ENCODE measurements at regions not wholly inside any gene's neighbourhood (a gene's known extent, or its start where the extent isn't known, plus 50 kb on each side); places are given as distances from the start of the nearest gene placed in this dataset.
"Not testable (repeated sequence)": the region's sequence is repeated elsewhere in the genome, so short reads cannot be mapped to it uniquely, and the experiment has no call there.

- no peaks in the 10 kb centered on the region for H3K4me1 Mint-ChIP-seq
- H3K36me3 Mint-ChIP-seq = no peaks in the 10 kb centered on the region
- Histone ChIP-seq H3K27ac (ENCODE audit: low read length) (no peak overlapping the region), H3K36me3 (ENCODE audit: control insufficient read depth, insufficient read depth, low read length) (no peaks in the 10 kb centered on the region), H3K27me3 (ENCODE audit: control insufficient read depth, insufficient read depth, low read length) (no peaks in the 10 kb centered on the region), H3K9me3 (ENCODE audit: control insufficient read depth, insufficient read depth, low read length) (no peaks in the 10 kb centered on the region), H3K4me1 (ENCODE audit: control insufficient read depth, insufficient read depth, low read length) (no peaks in the 10 kb centered on the region), H3K4me3 (ENCODE audit: low read length) (no peak overlapping the region)
- no peaks in the 10 kb centered on the region for H3K9me3 Mint-ChIP-seq
- intact Hi-C loops (cut with micrococcal nuclease) = no loop called here
- TF ChIP-seq CTCF (IDR thresholded peaks at IDR 0.05) = no peak
- 84% methylated on average over 5 of the region's 6 CpGs for WGBS (ENCODE audit: insufficient coverage)
- no peak for ATAC-seq
- DNase-seq = no peak
- no peak overlapping the region for H3K27ac Mint-ChIP-seq
- H3K27me3 Mint-ChIP-seq (ENCODE audit: low read depth in 2 of 2) = peaks cover 0 to 6% of the 10 kb centered on the region in 2 donors
- H3K4me3 Mint-ChIP-seq = no peak overlapping the region
Measured at GRCh38 chr1:94299627-94300553, 62.5 kb upstream of the ARHGAP29 start.

DNA sequence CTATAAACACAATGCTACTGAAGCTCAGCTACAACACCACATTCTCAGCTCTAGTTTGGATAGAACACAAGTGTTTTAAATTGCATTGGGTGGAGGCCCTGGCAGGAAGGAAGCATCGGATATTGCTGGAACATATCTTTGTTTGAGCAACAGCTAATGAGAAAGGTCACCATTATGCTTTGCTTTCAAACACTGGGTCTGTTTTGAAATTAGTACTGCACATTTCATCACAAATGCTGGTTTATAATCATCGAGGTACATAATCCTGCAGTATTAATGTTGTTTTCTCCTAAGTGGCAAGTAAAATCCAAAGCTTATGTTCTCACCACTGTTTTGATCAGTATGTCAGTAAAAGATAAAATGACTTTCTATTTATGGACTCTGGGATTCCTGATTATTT, 61.5 kb upstream of the ARHGAP29 start:
- Histone ChIP-seq H3K4me3 (ENCODE audit: low read length) (no peak overlapping the region), H3K4me1 (ENCODE audit: control insufficient read depth, insufficient read depth, low read length) (no peaks in the 10 kb centered on the region), H3K9me3 (ENCODE audit: control insufficient read depth, insufficient read depth, low read length) (no peaks in the 10 kb centered on the region), H3K36me3 (ENCODE audit: control insufficient read depth, insufficient read depth, low read length) (no peaks in the 10 kb centered on the region), H3K27ac (ENCODE audit: low read length) (no peak overlapping the region), H3K27me3 (ENCODE audit: control insufficient read depth, insufficient read depth, low read length) (peaks cover 3% of the 10 kb centered on the region)
- Mint-ChIP-seq H3K4me1 (no peaks in the 10 kb centered on the region), H3K36me3 (no peaks in the 10 kb centered on the region), H3K4me3 (no peak overlapping the region), H3K27me3 (ENCODE audit: low read depth in 2 of 2) (peaks cover 0 to 3% of the 10 kb centered on the region in 2 donors), H3K27ac (no peak overlapping the region), H3K9me3 (no peaks in the 10 kb centered on the region)
- no peak for TF ChIP-seq CTCF (IDR thresholded peaks at IDR 0.05)
- intact Hi-C loops (cut with micrococcal nuclease) = no loop called here
- ATAC-seq (no peak), DNase-seq (no peak)
- WGBS (ENCODE audit: insufficient coverage) = 60% methylated on average over 1 of the region's 2 CpGs

GRCh38 chr1:94296018-94296417, 58.6 kb upstream of the ARHGAP29 start:
- Histone ChIP-seq H3K36me3 (ENCODE audit: control insufficient read depth, insufficient read depth, low read length) (no peaks in the 10 kb centered on the region), H3K4me3 (ENCODE audit: low read length) (no peak overlapping the region), H3K27me3 (ENCODE audit: control insufficient read depth, insufficient read depth, low read length) (peaks cover 3% of the 10 kb centered on the region), H3K27ac (ENCODE audit: low read length) (no peak overlapping the region), H3K4me1 (ENCODE audit: control insufficient read depth, insufficient read depth, low read length) (no peaks in the 10 kb centered on the region), H3K9me3 (ENCODE audit: control insufficient read depth, insufficient read depth, low read length) (no peaks in the 10 kb centered on the region)
- DNase-seq (no peak), ATAC-seq (no peak)
- TF ChIP-seq CTCF (IDR thresholded peaks at IDR 0.05) = no peak
- Mint-ChIP-seq H3K4me1 (no peaks in the 10 kb centered on the region), H3K27ac (no peak overlapping the region), H3K36me3 (no peaks in the 10 kb centered on the region), H3K4me3 (no peak overlapping the region), H3K27me3 (ENCODE audit: low read depth in 2 of 2) (peaks cover 15 to 16% of the 10 kb centered on the region in 2 donors), H3K9me3 (no peaks in the 10 kb centered on the region)
- intact Hi-C loops (cut with micrococcal nuclease) = no loop called here
- WGBS (ENCODE audit: insufficient coverage) = 91% methylated on average over 5 of the region's 5 CpGs

- intact Hi-C loops (cut with micrococcal nuclease); H3K4me3 ChIP-seq (ENCODE audit: low read length); H3K27ac ChIP-seq (ENCODE audit: low read length); H3K9me3 ChIP-seq (ENCODE audit: control insufficient read depth, insufficient read depth, low read length); H3K4me1 Mint-ChIP-seq; H3K36me3 ChIP-seq (ENCODE audit: control insufficient read depth, insufficient read depth, low read length); H3K36me3 Mint-ChIP-seq; H3K27me3 ChIP-seq (ENCODE audit: control insufficient read depth, insufficient read depth, low read length); H3K4me1 ChIP-seq (ENCODE audit: control insufficient read depth, insufficient read depth, low read length); H3K9me3 Mint-ChIP-seq; ATAC-seq; H3K27ac Mint-ChIP-seq; H3K4me3 Mint-ChIP-seq; DNase-seq: not testable (repeated sequence)
- 92% methylated on average over 8 of the region's 8 CpGs for WGBS (ENCODE audit: insufficient coverage)
- peaks cover 18 to 41% of the 10 kb centered on the region in 2 donors for H3K27me3 Mint-ChIP-seq (ENCODE audit: low read depth in 2 of 2)
Measured at GRCh38 chr1:94292978-94293377, 55.6 kb upstream of the ARHGAP29 start.

DNA sequence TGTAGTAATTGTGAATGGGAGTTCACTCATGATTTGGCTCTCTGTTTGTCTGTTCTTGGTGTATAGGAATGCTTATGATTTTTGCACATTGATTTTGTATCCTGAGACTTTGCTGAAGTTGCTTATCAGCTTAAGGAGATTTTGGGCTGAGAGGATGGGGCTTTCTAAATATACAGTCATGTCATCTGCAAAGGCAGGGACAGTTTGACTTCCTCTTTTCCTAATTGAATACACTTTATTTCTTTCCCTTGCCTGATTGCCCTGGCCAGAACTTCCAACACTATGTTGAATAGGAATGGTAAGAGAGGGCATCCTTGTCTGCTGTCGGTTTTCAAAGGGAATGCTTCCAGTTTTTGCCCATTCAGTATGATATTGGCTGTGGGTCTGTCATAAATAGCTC, 51.9 kb upstream of the ARHGAP29 start:
- H3K9me3 ChIP-seq (ENCODE audit: control insufficient read depth, insufficient read depth, low read length); H3K4me3 ChIP-seq (ENCODE audit: low read length); H3K9me3 Mint-ChIP-seq; DNase-seq; ATAC-seq; H3K27me3 ChIP-seq (ENCODE audit: control insufficient read depth, insufficient read depth, low read length); H3K4me3 Mint-ChIP-seq; H3K36me3 Mint-ChIP-seq; H3K4me1 Mint-ChIP-seq; H3K27ac Mint-ChIP-seq; H3K27ac ChIP-seq (ENCODE audit: low read length); H3K36me3 ChIP-seq (ENCODE audit: control insufficient read depth, insufficient read depth, low read length); H3K4me1 ChIP-seq (ENCODE audit: control insufficient read depth, insufficient read depth, low read length); intact Hi-C loops (cut with micrococcal nuclease): not testable (repeated sequence)
- H3K27me3 Mint-ChIP-seq (ENCODE audit: low read depth in 2 of 2) = peaks cover 23 to 54% of the 10 kb centered on the region in 2 donors
- WGBS (ENCODE audit: insufficient coverage) = 93% methylated on average over 1 of the region's 1 CpG

Data from natural killer cell (primary cell).